ENCODE measurements at regions not wholly inside any gene's neighbourhood (a gene's known extent, or its start where the extent isn't known, plus 50 kb on each side); places are given as distances from the start of the nearest gene placed in this dataset.
A peak's percentile ranks its signal among the peaks of the same experiment; 100 is the strongest.

GRCh38 chr14:71716041-71716772, 216.0 kb upstream of the RGS6 start:
- peaks cover 67% of the 10 kb centered on the region for H3K36me3 Mint-ChIP-seq (ENCODE audit: low read depth)
- Histone ChIP-seq H3K4me1 (ENCODE audit: insufficient read depth, low read length) (no peaks in the 10 kb centered on the region), H3K27me3 (ENCODE audit: control insufficient read depth in 1 of 2, insufficient read depth in 2 of 2, low read length in 2 of 2) (no peaks in the 10 kb centered on the region), H3K4me3 (ENCODE audit: low read length) (no peak overlapping the region), H3K9me3 (ENCODE audit: control insufficient read depth in 1 of 2, insufficient read depth in 1 of 2, low read length in 2 of 2) (no peaks in the 10 kb centered on the region), H3K36me3 (ENCODE audit: insufficient read depth, low read length) (peaks cover 6% of the 10 kb centered on the region), H3K27ac (ENCODE audit: low read depth in 1 of 2, low read length in 2 of 2) (no peak overlapping the region)
- no peaks in the 10 kb centered on the region for H3K27me3 Mint-ChIP-seq
- peaks cover 3% of the 10 kb centered on the region for H3K4me1 Mint-ChIP-seq (ENCODE audit: low read depth)
- ATAC-seq (ENCODE audit: poor library complexity), result no peak
- CTCF ChIA-PET, result no interaction called here
- no peaks in the 10 kb centered on the region for H3K9me3 Mint-ChIP-seq
- DNase-seq, result no peak
- intact Hi-C loops (cut with DNase I, micrococcal nuclease), result no loop called here
- no peak for TF ChIP-seq CTCF (IDR thresholded peaks at IDR 0.05)
- POLR2A ChIA-PET, result no interaction called here
- H3K4me3 Mint-ChIP-seq, result no peak overlapping the region
- H3K27ac Mint-ChIP-seq, result no peak overlapping the region

- Histone ChIP-seq H3K36me3 (ENCODE audit: insufficient read depth, low read length) (peaks cover 20% of the 10 kb centered on the region), H3K4me1 (ENCODE audit: insufficient read depth, low read length) (no peaks in the 10 kb centered on the region), H3K9me3 (ENCODE audit: control insufficient read depth in 1 of 2, insufficient read depth in 1 of 2, low read length in 2 of 2) (no peaks in the 10 kb centered on the region), H3K27me3 (ENCODE audit: control insufficient read depth in 1 of 2, insufficient read depth in 2 of 2, low read length in 2 of 2) (no peaks in the 10 kb centered on the region), H3K27ac (ENCODE audit: low read depth in 1 of 2, low read length in 2 of 2) (no peak overlapping the region), H3K4me3 (ENCODE audit: low read length) (no peak overlapping the region)
- H3K27me3 Mint-ChIP-seq, result no peaks in the 10 kb centered on the region
- ChIA-PET CTCF (no interaction called here), POLR2A (no interaction called here)
- ATAC-seq (ENCODE audit: poor library complexity), result no peak
- H3K9me3 Mint-ChIP-seq, result no peaks in the 10 kb centered on the region
- no peak overlapping the region for H3K4me3 Mint-ChIP-seq
- TF ChIP-seq CTCF (IDR thresholded peaks at IDR 0.05), result no peak
- intact Hi-C loops (cut with DNase I, micrococcal nuclease), result no loop called here
- DNase-seq, result peak in 3 of 14 experiments; percentile 7 to 13 (median 11)
- peaks cover 80% of the 10 kb centered on the region for H3K36me3 Mint-ChIP-seq (ENCODE audit: low read depth)
- H3K27ac Mint-ChIP-seq, result no peak overlapping the region
- H3K4me1 Mint-ChIP-seq (ENCODE audit: low read depth), result no peaks in the 10 kb centered on the region
Observed at GRCh38 chr14:71720978-71721624, 211.1 kb upstream of the RGS6 start.

- CTCF ChIA-PET, result no interaction called here
Observed at GRCh38 chr14:71721791-71722190, 210.4 kb upstream of the RGS6 start.

More at GRCh38 chr14:71721791-71722190, 210.4 kb upstream of the RGS6 start:
- Histone ChIP-seq H3K27me3 (ENCODE audit: control insufficient read depth in 1 of 2, insufficient read depth in 2 of 2, low read length in 2 of 2) (no peaks in the 10 kb centered on the region), H3K36me3 (ENCODE audit: insufficient read depth, low read length) (peaks cover 16% of the 10 kb centered on the region), H3K9me3 (ENCODE audit: control insufficient read depth in 1 of 2, insufficient read depth in 1 of 2, low read length in 2 of 2) (no peaks in the 10 kb centered on the region), H3K27ac (ENCODE audit: low read depth in 1 of 2, low read length in 2 of 2) (no peak overlapping the region), H3K4me1 (ENCODE audit: insufficient read depth, low read length) (no peaks in the 10 kb centered on the region), H3K4me3 (ENCODE audit: low read length) (no peak overlapping the region)
- intact Hi-C loops (cut with DNase I, micrococcal nuclease), result no loop called here
- Mint-ChIP-seq H3K4me3 (no peak overlapping the region), H3K9me3 (no peaks in the 10 kb centered on the region), H3K4me1 (ENCODE audit: low read depth) (no peaks in the 10 kb centered on the region), H3K27ac (no peak overlapping the region), H3K36me3 (ENCODE audit: low read depth) (peaks cover 79% of the 10 kb centered on the region), H3K27me3 (no peaks in the 10 kb centered on the region)
- no peak for DNase-seq
- no peak for TF ChIP-seq CTCF (IDR thresholded peaks at IDR 0.05)
- POLR2A ChIA-PET, result no interaction called here
- ATAC-seq (ENCODE audit: poor library complexity), result no peak
